Sigmoid colon (tissue), 6 donors: ENCODE measurements at regions not wholly inside any gene's neighbourhood (a gene's known extent, or its start where the extent isn't known, plus 50 kb on each side); places are given as distances from the start of the nearest gene placed in this dataset.

Source experiments
- DNase-seq: peaks from one replicate; pipeline ENCODE4 v3.0.0-alpha.2; 2019
- H3K27ac ChIP-seq, 4 donors: fragments of 200-600 bp; sonication (generic); one replicate each; pipeline ENCODE4 v1.5.1; 2016 to 2019; ENCODE audit warnings: mild to moderate bottlenecking in 1 of 4
- H3K27me3 ChIP-seq, 3 donors: fragments of 200-600 bp; sonication (generic); one replicate each; pipeline ENCODE4 v1.5.1; 2019; ENCODE audit warnings: mild to moderate bottlenecking in 1 of 3
- H3K36me3 ChIP-seq, 4 donors: fragments of 200-600 bp; sonication (generic); one replicate each; pipeline ENCODE4 v1.5.1; 2016 to 2019
- H3K4me1 ChIP-seq, 4 donors: fragments of 200-600 bp; sonication (generic); one replicate each; pipeline ENCODE4 v1.5.1; 2017 to 2019
- H3K4me3 ChIP-seq, 4 donors: fragments of 200-600 bp; sonication (generic); one replicate each; pipeline ENCODE4 v1.5.1; 2017 to 2019; ENCODE audit warnings: mild to moderate bottlenecking in 2 of 4, moderate library complexity in 1 of 4
- H3K9me3 ChIP-seq, 4 donors: fragments of 200-600 bp in 3 of 4; sonication (generic) in 3 of 4; one replicate each; pipeline versions ENCODE4 v1.5.1 to v1.6.1; 2013 to 2019
- CTCF ChIP-seq, 4 experiments: fragments of 450-650 bp in 3 of 4; fragments of 200-600 bp in 1 of 4; IDR thresholded peaks; one replicate each; pipeline ENCODE4 v1.5.1; 2016 to 2019; ENCODE audit warnings: antibody characterized with exemption in 4 of 4, mild to moderate bottlenecking in 3 of 4, moderate library complexity in 2 of 4
- EP300 ChIP-seq, 4 donors: sonication (generic); formaldehyde crosslinking; IDR thresholded peaks; one replicate each; pipeline ENCODE4 v1.6.1; 2017; ENCODE audit warnings: antibody characterized with exemption in 4 of 4
- POLR2A ChIP-seq, 2 donors: fragments of 450-650 bp; IDR thresholded peaks; one replicate each; pipeline ENCODE4 v1.6.1; 2016; ENCODE audit warnings: antibody characterized with exemption in 2 of 2, mild to moderate bottlenecking in 2 of 2, moderate library complexity in 2 of 2
- POLR2AphosphoS5 ChIP-seq, 4 donors: sonication (generic); formaldehyde crosslinking; IDR thresholded peaks; one replicate each; pipeline ENCODE4 v1.6.1; 2017; ENCODE audit warnings: antibody characterized with exemption in 4 of 4
- WGBS, 2 donors: extraction: QIAGEN DNeasy Blood & Tissue Kit; methylation state at CpG; one replicate each; pipeline ENCODE4 v1.1.7; 2013; 5-methylcytosine and 5-hydroxymethylcytosine counted together
- intact Hi-C: fragments of 100-400 bp; cut with DNase I; formaldehyde crosslinking; loops from one replicate; pipeline ENCODE4 v1.15.1; 2023
- donor health status: healthy with polysubstance abuse.
- donor health status: healthy.

- DNase-seq: no peak
- intact Hi-C loops: no loop called here
- no peak for TF ChIP-seq CTCF (IDR thresholded peaks at IDR 0.05)
- TF ChIP-seq POLR2AphosphoS5 (IDR thresholded peaks at IDR 0.05): no peak
- TF ChIP-seq POLR2A (IDR thresholded peaks at IDR 0.05): no peak
- TF ChIP-seq EP300 (IDR thresholded peaks at IDR 0.05): no peak
- Histone ChIP-seq H3K9me3 (no peaks in the 10 kb centered on the region), H3K4me1 (no peaks in the 10 kb centered on the region), H3K36me3 (no peaks in the 10 kb centered on the region), H3K27ac (no peak overlapping the region), H3K27me3 (no peaks in the 10 kb centered on the region), H3K4me3 (no peak overlapping the region)
- 79 to 89% methylated on average over 2 of the region's 2 CpGs for WGBS, 2 donors
Observed at GRCh38 chr2:139366681-139367080, 586.5 kb upstream of the NXPH2 start.

GRCh38 chr2:139365189-139365588 lies 585.0 kb upstream of the NXPH2 start:
- Histone ChIP-seq H3K27me3 (no peaks in the 10 kb centered on the region), H3K4me1 (no peaks in the 10 kb centered on the region), H3K4me3 (no peak overlapping the region), H3K27ac (no peak overlapping the region), H3K9me3 (no peaks in the 10 kb centered on the region), H3K36me3 (no peaks in the 10 kb centered on the region)
- WGBS, 2 donors: 87 to 93% methylated on average over 5 of the region's 5 CpGs
- TF ChIP-seq POLR2AphosphoS5 (IDR thresholded peaks at IDR 0.05): no peak
- no peak for TF ChIP-seq CTCF (IDR thresholded peaks at IDR 0.05)
- TF ChIP-seq POLR2A (IDR thresholded peaks at IDR 0.05): no peak
- no peak for TF ChIP-seq EP300 (IDR thresholded peaks at IDR 0.05)
- intact Hi-C loops: no loop called here
- no peak for DNase-seq

GRCh38 chr2:139360654-139361053 lies 580.5 kb upstream of the NXPH2 start:
- DNase-seq: no peak
- no peak overlapping the region for H3K4me3 ChIP-seq
- no peak overlapping the region for H3K27ac ChIP-seq
- H3K36me3 ChIP-seq: no peaks in the 10 kb centered on the region
- H3K4me1 ChIP-seq: no peaks in the 10 kb centered on the region
- 4 to 58% methylated on average over 1 of the region's 1 CpG for whole genome bisulfite sequencing, 2 donors
- intact Hi-C loops: no loop called here
- H3K9me3 ChIP-seq: no peaks in the 10 kb centered on the region
- TF ChIP-seq EP300 (IDR thresholded peaks at IDR 0.05) (no peak), CTCF (IDR thresholded peaks at IDR 0.05) (no peak), POLR2AphosphoS5 (IDR thresholded peaks at IDR 0.05) (no peak), POLR2A (IDR thresholded peaks at IDR 0.05) (no peak)
- H3K27me3 ChIP-seq: no peaks in the 10 kb centered on the region

- TF ChIP-seq POLR2AphosphoS5 (IDR thresholded peaks at IDR 0.05) (no peak), CTCF (IDR thresholded peaks at IDR 0.05) (no peak), POLR2A (IDR thresholded peaks at IDR 0.05) (no peak), EP300 (IDR thresholded peaks at IDR 0.05) (no peak)
Observed at GRCh38 chr2:139359818-139360217, 579.6 kb upstream of the NXPH2 start.

GRCh38 chr2:139357972-139358371 lies 577.8 kb upstream of the NXPH2 start:
- H3K4me3 ChIP-seq: no peak overlapping the region
- TF ChIP-seq CTCF (IDR thresholded peaks at IDR 0.05) (no peak), POLR2A (IDR thresholded peaks at IDR 0.05) (no peak), POLR2AphosphoS5 (IDR thresholded peaks at IDR 0.05) (no peak), EP300 (IDR thresholded peaks at IDR 0.05) (no peak)
- 95% methylated on average over 3 of the region's 3 CpGs for WGBS, 2 donors
- H3K36me3 ChIP-seq: no peaks in the 10 kb centered on the region
- no peaks in the 10 kb centered on the region for H3K27me3 ChIP-seq
- intact Hi-C loops: no loop called here
- no peaks in the 10 kb centered on the region for H3K4me1 ChIP-seq
- no peaks in the 10 kb centered on the region for H3K9me3 ChIP-seq
- no peak overlapping the region for H3K27ac ChIP-seq
- no peak for DNase-seq

More at GRCh38 chr2:139359818-139360217, 579.6 kb upstream of the NXPH2 start:
- no peak overlapping the region for H3K27ac ChIP-seq
- H3K9me3 ChIP-seq: no peaks in the 10 kb centered on the region
- intact Hi-C loops: no loop called here
- no peak overlapping the region for H3K4me3 ChIP-seq
- WGBS, 2 donors: 0 to 32% methylated on average over 1 of the region's 1 CpG
- DNase-seq: no peak
- H3K36me3 ChIP-seq: no peaks in the 10 kb centered on the region
- H3K4me1 ChIP-seq: no peaks in the 10 kb centered on the region
- no peaks in the 10 kb centered on the region for H3K27me3 ChIP-seq
